BJ (cell line): ENCODE measurements at regions not wholly inside any gene's neighbourhood (a gene's known extent, or its start where the extent isn't known, plus 50 kb on each side); places are given as distances from the start of the nearest gene placed in this dataset.
"Not testable (repeated sequence)": the region's sequence is repeated elsewhere in the genome, so short reads cannot be mapped to it uniquely, and the experiment has no call there.

ENCODE experiments used
- CTCF ChIA-PET: fragments of 350-600 bp; formaldehyde crosslinking; extraction: SDS; loops from one replicate; lab custom pipeline; 2021; ENCODE audit warnings: antibody characterized with exemption, inconsistent platforms; lab: Yijun Ruan, JAX
- POLR2A ChIA-PET: fragments of 300-600 bp; sonication (Branson Sonifier 250); formaldehyde crosslinking; extraction: SDS; loops from one replicate; lab custom pipeline; 2021; ENCODE audit warnings: antibody characterized with exemption; lab: Charles Lee
- DNase-seq: peaks from one replicate; pipeline ENCODE4 v3.0.0-alpha.2; 2011; ENCODE audit warnings: low read depth
- H3K27me3 ChIP-seq: 2 replicates; pipeline ENCODE4 v1.6.0; 2011; ENCODE audit warnings: low read length; ENCODE audit not compliant: control insufficient read depth, insufficient read depth
- H3K36me3 ChIP-seq: 2 replicates; pipeline ENCODE4 v1.5.1; 2011; ENCODE audit warnings: low read length; ENCODE audit not compliant: control insufficient read depth, insufficient read depth
- H3K4me3 ChIP-seq: 2 replicates; pipeline ENCODE4 v1.5.1; 2011; ENCODE audit warnings: low read depth, mild to moderate bottlenecking, control low read depth, low read length
- TF ChIP-seq, protein P1 (sequence below): IDR thresholded peaks from 2 replicates; pipeline ENCODE4 v1.5.1; 2011; ENCODE audit warnings: low read depth, mild to moderate bottlenecking, control low read depth, inconsistent platforms, low read length, moderate library complexity; ENCODE audit not compliant: insufficient read depth

DNA sequence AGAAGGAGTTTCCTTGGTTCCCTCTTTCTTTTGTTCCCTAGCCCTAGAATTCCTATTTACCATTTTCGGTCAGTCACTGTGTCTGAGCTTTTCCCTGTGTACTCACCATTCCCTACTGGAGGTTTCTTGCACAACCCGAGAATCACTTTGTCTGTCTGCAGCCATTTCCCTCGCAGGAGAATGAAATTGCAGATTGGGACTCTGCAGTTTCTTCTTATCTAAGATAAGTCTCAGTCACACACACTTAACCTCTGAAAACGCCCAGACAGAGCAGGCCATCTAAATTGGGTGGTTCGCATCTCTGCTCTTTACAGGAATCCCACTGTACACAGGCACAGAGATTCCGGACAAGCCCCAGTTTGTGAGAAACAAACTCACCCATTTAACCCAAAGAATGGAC lies 58.6 kb upstream of the CNTNAP2 start:
- Histone ChIP-seq H3K27me3 (no peaks in the 10 kb centered on the region), H3K4me3 (no peak overlapping the region), H3K36me3 (no peaks in the 10 kb centered on the region)
- TF ChIP-seq, protein P1, sequence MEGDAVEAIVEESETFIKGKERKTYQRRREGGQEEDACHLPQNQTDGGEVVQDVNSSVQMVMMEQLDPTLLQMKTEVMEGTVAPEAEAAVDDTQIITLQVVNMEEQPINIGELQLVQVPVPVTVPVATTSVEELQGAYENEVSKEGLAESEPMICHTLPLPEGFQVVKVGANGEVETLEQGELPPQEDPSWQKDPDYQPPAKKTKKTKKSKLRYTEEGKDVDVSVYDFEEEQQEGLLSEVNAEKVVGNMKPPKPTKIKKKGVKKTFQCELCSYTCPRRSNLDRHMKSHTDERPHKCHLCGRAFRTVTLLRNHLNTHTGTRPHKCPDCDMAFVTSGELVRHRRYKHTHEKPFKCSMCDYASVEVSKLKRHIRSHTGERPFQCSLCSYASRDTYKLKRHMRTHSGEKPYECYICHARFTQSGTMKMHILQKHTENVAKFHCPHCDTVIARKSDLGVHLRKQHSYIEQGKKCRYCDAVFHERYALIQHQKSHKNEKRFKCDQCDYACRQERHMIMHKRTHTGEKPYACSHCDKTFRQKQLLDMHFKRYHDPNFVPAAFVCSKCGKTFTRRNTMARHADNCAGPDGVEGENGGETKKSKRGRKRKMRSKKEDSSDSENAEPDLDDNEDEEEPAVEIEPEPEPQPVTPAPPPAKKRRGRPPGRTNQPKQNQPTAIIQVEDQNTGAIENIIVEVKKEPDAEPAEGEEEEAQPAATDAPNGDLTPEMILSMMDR: no peak
- CTCF ChIA-PET: no interaction called here
- POLR2A ChIA-PET: no interaction called here
- DNase-seq: no peak

- TF ChIP-seq, protein P1: no peak
- ChIA-PET CTCF (no interaction called here), POLR2A (no interaction called here)
- DNase-seq: no peak
- Histone ChIP-seq H3K27me3 (no peaks in the 10 kb centered on the region), H3K36me3 (no peaks in the 10 kb centered on the region), H3K4me3 (no peak overlapping the region)
These were observed 61.7 kb upstream of the CNTNAP2 start for GRCh38 chr7:146054909-146055308.

DNA sequence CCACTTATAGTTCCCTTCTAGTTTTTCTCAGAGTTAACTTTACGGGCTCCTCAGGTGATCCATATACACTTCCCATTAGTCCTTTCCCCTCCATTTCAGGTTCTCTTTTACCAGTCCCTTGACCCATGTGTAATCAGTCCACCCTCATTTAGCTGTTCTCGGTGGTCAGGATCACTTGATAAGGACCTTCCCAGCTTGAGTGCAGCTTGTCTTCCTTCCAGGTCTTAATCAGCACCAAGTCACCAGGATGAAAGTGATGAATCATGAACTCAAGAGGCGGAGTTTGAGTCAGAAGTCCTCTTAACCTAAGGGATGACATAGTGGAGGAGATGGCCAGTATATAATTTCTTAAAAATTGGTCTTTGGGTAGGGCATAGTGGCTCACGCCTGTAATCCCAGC lies 63.1 kb upstream of the CNTNAP2 start:
- H3K36me3 ChIP-seq: no peaks in the 10 kb centered on the region
- ChIA-PET POLR2A (no interaction called here), CTCF (no interaction called here)
- no peak overlapping the region for H3K4me3 ChIP-seq
- DNase-seq: no peak
- H3K27me3 ChIP-seq: no peaks in the 10 kb centered on the region
- TF ChIP-seq, protein P1: no peak

DNA sequence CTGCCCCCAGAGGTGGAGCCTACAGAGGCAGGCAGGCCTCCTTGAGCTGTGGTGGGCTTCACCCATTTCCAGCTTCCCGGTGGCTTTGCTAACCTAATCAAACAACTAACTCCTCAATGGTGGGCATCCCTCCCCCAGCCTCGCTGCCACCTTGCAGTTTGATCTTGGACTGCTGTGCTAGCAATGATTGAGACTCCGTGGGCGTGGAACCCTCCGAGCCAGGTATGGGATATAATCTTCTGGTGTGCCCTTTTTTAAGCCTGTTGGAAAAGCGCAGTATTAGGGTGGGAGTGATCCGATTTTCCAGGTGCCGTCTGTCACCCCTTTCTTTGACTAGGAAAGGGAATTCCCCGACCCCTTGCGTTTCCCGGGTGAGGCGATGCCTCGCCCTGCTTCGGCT lies 73.3 kb upstream of the CNTNAP2 start:
- H3K27me3 ChIP-seq, DNase-seq, H3K36me3 ChIP-seq, H3K4me3 ChIP-seq, POLR2A ChIA-PET, CTCF ChIA-PET: not testable (repeated sequence)

DNA sequence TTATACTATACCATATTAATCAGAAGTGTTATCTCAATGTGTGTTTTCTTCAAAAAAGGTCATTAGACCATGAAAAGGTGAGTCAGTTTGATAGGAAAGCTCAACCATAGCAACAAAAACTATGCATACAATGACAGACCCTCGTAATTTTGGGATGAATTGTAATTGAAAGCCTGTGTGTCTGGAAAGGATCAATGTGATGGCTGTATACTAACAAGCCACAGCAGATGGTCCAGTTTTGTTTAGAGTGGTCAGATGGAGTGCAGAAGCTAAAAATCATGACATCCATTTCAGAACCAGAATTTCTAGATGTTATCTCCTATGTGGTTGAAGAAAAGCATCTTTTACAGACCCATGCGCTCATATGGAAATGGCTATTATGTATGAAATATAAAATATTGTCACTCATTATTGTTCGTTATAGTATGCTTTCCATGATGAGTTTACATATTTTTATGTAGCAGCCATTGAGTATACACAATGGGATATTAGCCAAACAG lies 88.3 kb upstream of the CNTNAP2 start:
- H3K27me3 ChIP-seq: no peaks in the 10 kb centered on the region
- H3K4me3 ChIP-seq: no peak overlapping the region
- POLR2A ChIA-PET: no interaction called here
- no peaks in the 10 kb centered on the region for H3K36me3 ChIP-seq
- CTCF ChIA-PET: no interaction called here
- DNase-seq: no peak
- TF ChIP-seq, protein P1: no peak

DNA sequence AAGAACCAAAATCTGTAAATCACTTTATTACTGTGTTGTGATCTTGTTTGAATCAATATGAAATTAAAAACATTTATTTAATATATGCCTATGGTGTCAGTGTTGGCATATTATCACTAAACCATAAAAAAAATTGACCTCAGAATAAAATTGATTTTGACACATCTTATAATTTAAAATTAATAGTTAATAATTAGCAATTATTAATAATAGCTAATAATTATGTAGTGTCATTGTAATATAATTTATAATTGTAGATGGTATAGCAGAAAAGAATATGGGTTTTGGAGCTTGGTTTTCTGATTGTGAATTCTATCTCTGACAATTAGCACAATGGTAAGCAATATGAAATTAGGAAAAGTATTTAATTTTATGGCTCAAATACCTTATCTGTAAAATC lies 89.4 kb upstream of the CNTNAP2 start:
- ChIA-PET CTCF (no interaction called here), POLR2A (no interaction called here)
- H3K27me3 ChIP-seq: no peaks in the 10 kb centered on the region
- H3K36me3 ChIP-seq: no peaks in the 10 kb centered on the region
- no peak for DNase-seq
- TF ChIP-seq, protein P1: no peak
- H3K4me3 ChIP-seq: no peak overlapping the region
